ENCODE measurements at regions not wholly inside any gene's neighbourhood (a gene's known extent, or its start where the extent isn't known, plus 50 kb on each side); places are given as distances from the start of the nearest gene placed in this dataset.

DNA sequence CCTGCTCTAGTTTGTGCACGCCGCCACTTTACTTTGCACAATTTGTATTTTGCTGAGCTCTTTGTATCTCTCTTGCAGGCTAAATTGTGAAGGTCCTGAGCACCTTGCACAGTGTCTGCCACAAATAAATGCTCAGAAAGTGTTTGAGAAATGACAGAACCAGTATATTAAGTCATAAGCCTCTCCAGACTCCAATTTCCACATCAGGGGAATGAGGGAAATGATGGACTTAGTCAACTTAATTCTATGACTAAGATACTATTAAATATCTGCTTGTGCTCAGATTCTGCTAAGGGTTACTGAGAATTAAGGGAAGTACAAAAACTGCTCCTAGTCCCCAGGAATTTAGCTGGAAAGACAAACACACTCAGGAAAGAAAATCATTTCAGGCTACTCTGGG lies 239.1 kb upstream of the SLC14A2 start:
- TF ChIP-seq, protein P1, sequence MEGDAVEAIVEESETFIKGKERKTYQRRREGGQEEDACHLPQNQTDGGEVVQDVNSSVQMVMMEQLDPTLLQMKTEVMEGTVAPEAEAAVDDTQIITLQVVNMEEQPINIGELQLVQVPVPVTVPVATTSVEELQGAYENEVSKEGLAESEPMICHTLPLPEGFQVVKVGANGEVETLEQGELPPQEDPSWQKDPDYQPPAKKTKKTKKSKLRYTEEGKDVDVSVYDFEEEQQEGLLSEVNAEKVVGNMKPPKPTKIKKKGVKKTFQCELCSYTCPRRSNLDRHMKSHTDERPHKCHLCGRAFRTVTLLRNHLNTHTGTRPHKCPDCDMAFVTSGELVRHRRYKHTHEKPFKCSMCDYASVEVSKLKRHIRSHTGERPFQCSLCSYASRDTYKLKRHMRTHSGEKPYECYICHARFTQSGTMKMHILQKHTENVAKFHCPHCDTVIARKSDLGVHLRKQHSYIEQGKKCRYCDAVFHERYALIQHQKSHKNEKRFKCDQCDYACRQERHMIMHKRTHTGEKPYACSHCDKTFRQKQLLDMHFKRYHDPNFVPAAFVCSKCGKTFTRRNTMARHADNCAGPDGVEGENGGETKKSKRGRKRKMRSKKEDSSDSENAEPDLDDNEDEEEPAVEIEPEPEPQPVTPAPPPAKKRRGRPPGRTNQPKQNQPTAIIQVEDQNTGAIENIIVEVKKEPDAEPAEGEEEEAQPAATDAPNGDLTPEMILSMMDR (IDR thresholded peaks at IDR 0.05): no peak
- TF ChIP-seq ZFX (IDR thresholded peaks at IDR 0.05; ENCODE audit: borderline replicate concordance): no peak

Measured in 22Rv1 (cell line).